Middle frontal gyrus (tissue), 1 donor: ENCODE measurements at regions not wholly inside any gene's neighbourhood (a gene's known extent, or its start where the extent isn't known, plus 50 kb on each side); places are given as distances from the start of the nearest gene placed in this dataset.

ENCODE experiments used
- DNase-seq: peaks from one replicate; pipeline ENCODE4 v3.0.0-alpha.2; 2015; ENCODE audit warnings: low spot score; ENCODE audit errors: extremely low spot score

GRCh38 chr2:128549646-128550260, 231.1 kb upstream of the HS6ST1 start:
- DNase-seq = no peak

- no peak for DNase-seq
Measured at GRCh38 chr2:128550389-128550788, 231.7 kb upstream of the HS6ST1 start.

- no peak for DNase-seq
Measured at GRCh38 chr2:128550801-128551416, 232.2 kb upstream of the HS6ST1 start.

DNA sequence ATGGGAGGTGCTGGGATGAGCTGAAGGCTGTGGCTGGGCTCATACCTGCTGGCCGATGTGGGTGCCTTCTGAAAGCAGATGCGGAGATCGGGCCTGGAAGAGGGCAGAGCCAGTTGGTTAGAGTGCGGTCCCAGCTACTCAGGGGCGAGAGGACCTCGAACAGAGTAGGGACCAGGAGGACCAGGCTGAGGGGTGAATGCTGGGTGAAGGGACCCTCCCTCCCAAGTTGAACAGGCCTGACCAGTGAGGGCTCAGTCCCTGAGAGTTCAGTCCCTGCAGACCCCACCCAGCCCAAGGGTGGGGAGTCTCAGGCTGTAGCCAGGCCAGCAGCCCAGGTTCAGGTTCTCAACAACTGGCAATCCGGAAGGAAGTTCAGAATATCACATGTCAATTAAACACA, 232.8 kb upstream of the HS6ST1 start:
- no peak for DNase-seq

DNA sequence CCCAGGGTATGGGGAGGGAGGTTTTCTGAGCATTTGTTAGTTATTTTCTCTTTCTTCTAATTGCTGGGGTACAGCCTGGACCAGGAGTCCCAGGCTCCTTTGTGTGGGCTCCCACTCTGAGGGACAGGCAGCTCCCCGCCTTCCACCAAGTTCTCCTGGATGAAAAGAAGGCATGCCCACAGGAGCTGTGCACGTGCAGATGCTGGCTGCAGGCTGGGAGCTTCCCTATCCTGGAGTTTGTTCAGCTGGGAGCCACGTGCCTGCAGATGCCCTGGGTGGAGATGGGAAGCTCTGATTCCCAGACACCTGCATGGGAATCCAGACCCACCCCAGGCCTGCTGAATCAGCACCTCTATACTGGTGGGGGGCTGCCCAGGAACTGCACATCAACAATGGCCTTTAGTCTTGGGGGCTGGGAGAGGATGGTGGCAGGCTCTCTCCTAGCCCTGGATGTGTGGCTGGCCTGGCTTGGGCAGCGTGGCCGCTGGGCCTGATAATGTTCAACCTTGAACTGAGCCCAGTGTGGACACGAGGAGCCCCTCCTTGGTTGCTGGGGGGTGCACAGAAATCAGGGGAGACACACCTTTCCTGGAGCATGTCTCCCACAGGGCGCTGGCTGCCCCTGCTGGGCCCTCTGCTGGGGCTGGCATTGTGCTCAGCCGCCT, 233.6 kb upstream of the HS6ST1 start:
- no peak for DNase-seq

DNA sequence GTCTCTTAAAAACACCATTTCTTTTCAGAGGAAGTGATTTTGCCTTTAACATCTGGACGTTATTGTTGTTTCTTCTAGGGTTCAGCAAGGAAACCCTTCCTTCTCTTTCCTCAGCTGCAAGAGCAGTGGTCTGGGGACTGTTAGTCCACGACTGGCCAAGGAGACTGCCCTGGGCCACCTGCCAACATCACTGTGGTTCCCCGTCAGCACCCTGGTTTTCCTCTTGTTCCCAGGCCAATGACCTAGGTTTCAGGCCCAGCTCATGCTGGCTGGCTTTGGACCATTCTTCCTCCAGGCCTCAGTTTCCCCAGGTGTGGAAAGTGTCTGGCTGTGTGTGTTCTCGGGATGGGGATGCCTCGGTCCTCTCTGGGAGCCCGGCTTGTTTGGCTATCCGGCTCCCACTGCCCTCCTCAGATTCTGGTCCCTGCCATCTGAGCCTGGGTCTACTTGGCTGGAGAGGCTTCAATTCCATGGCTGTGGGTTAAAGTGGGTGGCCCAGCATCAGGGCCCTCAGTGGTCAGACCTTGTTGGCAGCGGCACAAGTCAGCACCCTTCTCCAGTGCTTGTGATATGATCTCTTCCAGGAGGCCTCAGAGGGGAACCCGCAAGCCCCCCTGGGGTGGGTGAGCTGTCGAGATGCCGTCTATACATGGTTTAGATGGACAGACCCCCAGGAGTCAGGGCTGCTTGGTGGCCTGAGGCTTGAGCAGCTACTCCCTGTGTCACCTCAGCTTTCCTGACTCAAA, 234.3 kb upstream of the HS6ST1 start:
- no peak for DNase-seq

GRCh38 chr2:128554151-128554769, 235.6 kb upstream of the HS6ST1 start:
- DNase-seq = no peak

GRCh38 chr2:128555433-128555832, 236.8 kb upstream of the HS6ST1 start:
- DNase-seq = no peak

GRCh38 chr2:128556089-128556488, 237.4 kb upstream of the HS6ST1 start:
- DNase-seq = no peak

- no peak for DNase-seq
Measured at GRCh38 chr2:128556633-128557032, 238.0 kb upstream of the HS6ST1 start.

DNA sequence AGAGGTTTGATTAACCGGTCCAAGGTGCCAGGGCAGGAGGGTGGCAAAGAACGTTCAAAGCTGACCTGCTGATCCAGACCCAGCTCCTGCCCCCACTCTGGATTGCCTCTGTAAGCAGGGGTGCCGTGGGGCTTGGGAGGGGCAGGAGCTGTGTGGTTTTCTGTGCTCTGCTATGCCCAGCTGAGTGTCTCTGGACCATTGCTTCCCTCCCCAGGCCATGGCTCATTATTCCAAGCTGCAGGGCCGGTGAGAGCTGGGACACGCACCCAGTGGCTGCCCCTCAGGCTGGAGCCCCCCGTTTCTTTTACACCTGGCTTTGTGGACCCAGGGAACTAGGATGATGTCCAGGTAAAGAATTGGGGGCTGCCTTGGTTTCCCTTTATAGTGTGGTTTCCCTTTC, 238.4 kb upstream of the HS6ST1 start:
- DNase-seq = no peak

GRCh38 chr2:128557831-128558241, 239.2 kb upstream of the HS6ST1 start:
- no peak for DNase-seq

DNA sequence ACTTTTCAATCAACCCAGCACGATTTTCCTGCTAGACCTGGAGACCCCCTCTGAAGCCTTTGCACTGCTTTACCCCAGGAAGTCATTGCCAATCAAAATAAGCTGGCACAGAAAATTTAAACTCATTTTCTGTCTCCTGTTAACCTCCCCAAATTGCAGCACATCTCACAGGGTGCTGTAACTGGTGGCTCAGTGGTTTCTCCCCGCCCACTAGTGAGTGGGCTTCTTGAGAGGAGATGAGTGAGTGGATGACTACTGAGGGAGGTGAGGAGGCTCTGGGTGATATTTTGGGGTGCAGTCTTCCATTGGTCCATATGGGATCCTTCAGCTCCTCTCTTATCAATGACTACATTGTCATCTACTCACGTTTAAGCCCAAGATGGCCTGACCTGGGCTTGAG, 239.8 kb upstream of the HS6ST1 start:
- no peak for DNase-seq

DNA sequence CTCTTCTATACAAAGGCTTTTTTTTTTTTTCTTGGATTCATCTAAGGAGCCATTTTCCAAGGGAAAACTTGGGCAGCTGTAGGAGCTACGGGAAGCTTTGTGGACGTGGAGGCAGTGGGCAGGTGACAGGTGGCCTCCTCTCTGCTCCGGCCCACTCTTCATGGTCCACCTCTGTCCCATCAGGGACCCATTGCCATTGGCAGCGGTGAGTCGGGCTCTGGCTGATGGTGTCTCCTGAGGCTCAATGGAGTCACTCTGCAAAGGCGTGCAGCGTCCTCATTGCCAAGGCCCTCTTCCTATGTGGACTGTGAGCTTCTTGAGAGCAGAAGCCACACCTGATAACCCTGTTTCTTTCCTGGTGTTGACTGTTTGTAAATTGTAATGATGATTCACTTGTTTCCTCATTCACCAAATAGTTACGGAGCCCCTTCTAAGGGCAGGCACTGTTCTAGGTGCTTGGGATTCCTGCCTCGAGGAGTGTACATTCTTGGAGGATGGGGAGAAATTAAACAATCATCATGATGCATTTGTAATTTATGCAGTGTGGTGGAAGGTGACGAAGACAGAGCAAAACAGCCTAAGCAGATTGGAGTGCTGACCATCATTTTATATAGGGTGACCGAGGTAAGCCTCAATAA, 240.3 kb upstream of the HS6ST1 start:
- no peak for DNase-seq

GRCh38 chr2:128559533-128560515, 241.2 kb upstream of the HS6ST1 start:
- DNase-seq = no peak

DNA sequence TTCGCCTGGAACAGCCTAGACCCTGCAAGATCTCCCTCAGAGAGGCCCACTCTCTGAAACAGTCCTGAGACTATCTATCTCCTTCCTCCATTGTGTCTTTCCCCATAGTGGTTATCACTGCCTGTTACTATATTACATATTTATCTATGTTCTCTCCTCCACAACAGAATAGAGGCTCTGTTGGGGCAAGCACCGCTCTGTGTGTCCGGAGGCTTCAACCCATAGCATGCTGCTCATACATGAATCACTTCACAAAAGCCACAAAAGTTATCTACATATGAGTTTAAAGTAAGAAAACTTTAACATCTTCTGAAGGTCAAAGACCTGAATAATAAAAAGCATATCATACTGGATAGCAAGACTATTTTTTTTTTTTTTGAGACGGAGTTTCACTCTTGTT, 242.1 kb upstream of the HS6ST1 start:
- DNase-seq = no peak

DNA sequence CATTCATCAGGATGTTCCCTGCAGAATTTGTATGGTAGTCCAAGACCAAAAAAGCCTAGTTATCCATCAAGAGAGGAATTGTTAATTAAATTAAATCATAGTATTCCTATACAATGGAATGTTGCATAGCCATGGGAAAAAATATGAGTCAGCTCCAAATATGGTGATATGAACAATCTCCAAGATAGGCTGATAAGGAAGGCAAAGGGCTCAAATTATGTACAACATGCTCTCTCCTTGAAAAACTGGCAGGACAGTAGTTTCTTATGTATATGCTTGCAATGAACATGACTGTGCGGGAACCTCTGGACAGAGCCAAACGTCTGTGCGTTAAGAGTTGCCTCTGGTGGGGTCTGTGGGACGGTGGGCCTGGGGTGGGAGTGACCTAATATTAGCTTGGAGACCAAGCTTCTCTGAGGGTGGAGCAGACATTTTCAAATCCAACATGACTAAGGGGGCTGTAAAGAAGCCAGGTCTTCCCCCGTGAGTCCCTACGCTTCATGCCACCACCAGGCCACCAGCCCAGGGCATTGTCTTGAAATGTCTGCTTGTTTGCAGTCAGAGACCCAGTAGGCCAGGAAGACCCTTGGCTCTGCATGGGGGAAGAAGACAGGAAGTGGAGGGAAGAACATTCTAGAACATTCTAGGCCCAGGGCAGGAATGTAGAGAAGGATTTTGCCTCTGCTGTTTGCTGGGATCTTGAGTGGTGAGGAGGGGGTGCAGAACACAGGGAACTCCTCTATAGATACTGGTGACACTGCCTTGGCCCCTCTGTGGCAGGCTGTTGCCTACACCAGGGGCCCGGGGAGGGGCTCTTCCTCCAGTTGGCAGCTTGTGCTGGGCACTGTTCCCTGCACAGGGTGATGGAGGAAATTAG, 244.0 kb upstream of the HS6ST1 start:
- no peak for DNase-seq

- DNase-seq = peak; percentile 60
Measured at GRCh38 chr2:128563348-128563687, 244.7 kb upstream of the HS6ST1 start.

- DNase-seq = no peak
Measured at GRCh38 chr2:128564131-128564530, 245.5 kb upstream of the HS6ST1 start.
